Mesothelial cell of epicardium (in vitro differentiated cells): ENCODE measurements at regions not wholly inside any gene's neighbourhood (a gene's known extent, or its start where the extent isn't known, plus 50 kb on each side); places are given as distances from the start of the nearest gene placed in this dataset.

Experiments
- DNase-seq, 2 experiments: peaks; one replicate each; pipeline ENCODE4 v3.0.0; 2021; ENCODE audit warnings: low spot score in 2 of 2; ENCODE audit not compliant: unreplicated experiment in 2 of 2
- H3K27ac Mint-ChIP-seq: 2 replicates; pipeline ENCODE4 v1.8.0; 2021; ENCODE audit warnings: mixed read lengths
- H3K27me3 Mint-ChIP-seq: 2 replicates; pipeline ENCODE4 v1.8.0; 2021; ENCODE audit warnings: low read depth, mixed read lengths
- H3K36me3 Mint-ChIP-seq: 2 replicates; pipeline ENCODE4 v1.8.0; 2021; ENCODE audit warnings: mixed read lengths
- H3K4me1 Mint-ChIP-seq: 2 replicates; pipeline ENCODE4 v1.8.0; 2021; ENCODE audit warnings: mixed read lengths
- H3K4me3 Mint-ChIP-seq: 2 replicates; pipeline ENCODE4 v1.8.0; 2021; ENCODE audit warnings: mild to moderate bottlenecking, moderate library complexity, mixed read lengths
- H3K9me3 Mint-ChIP-seq: 2 replicates; pipeline ENCODE4 v1.8.0; 2021; ENCODE audit warnings: mixed read lengths
- TF ChIP-seq, protein P1 (sequence below): fragments of 200-600 bp; sonication (generic); IDR thresholded peaks from one replicate; pipeline ENCODE4 v1.5.0; 2021; ENCODE audit warnings: antibody characterized with exemption; ENCODE audit not compliant: unreplicated experiment

DNA sequence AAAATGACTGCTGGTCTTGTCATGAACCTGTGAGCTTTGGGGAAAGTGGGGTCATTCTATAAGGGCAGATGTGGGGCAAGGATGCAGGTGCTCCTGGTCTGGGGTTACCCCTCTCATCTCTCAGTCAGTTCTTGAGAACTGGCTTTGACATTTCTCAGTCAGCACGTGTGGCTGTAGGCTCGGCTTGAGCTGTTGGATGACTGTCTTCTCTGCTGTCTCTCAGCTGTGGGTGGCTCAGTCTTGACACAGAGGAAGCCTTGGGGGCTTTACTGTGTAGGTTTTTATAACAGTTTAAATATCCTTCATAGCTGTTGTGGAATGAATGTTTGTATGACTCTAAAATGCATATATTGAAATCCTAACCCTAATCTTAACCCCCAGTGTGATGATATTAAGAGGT, 296.4 kb upstream of the CELF4 start:
- TF ChIP-seq, protein P1, sequence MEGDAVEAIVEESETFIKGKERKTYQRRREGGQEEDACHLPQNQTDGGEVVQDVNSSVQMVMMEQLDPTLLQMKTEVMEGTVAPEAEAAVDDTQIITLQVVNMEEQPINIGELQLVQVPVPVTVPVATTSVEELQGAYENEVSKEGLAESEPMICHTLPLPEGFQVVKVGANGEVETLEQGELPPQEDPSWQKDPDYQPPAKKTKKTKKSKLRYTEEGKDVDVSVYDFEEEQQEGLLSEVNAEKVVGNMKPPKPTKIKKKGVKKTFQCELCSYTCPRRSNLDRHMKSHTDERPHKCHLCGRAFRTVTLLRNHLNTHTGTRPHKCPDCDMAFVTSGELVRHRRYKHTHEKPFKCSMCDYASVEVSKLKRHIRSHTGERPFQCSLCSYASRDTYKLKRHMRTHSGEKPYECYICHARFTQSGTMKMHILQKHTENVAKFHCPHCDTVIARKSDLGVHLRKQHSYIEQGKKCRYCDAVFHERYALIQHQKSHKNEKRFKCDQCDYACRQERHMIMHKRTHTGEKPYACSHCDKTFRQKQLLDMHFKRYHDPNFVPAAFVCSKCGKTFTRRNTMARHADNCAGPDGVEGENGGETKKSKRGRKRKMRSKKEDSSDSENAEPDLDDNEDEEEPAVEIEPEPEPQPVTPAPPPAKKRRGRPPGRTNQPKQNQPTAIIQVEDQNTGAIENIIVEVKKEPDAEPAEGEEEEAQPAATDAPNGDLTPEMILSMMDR = no peak
- Mint-ChIP-seq H3K27me3 (peaks cover 6% of the 10 kb centered on the region), H3K4me3 (no peak overlapping the region), H3K36me3 (no peaks in the 10 kb centered on the region), H3K27ac (no peak overlapping the region), H3K4me1 (no peaks in the 10 kb centered on the region), H3K9me3 (peaks cover 2% of the 10 kb centered on the region)
- DNase-seq = no peak

DNA sequence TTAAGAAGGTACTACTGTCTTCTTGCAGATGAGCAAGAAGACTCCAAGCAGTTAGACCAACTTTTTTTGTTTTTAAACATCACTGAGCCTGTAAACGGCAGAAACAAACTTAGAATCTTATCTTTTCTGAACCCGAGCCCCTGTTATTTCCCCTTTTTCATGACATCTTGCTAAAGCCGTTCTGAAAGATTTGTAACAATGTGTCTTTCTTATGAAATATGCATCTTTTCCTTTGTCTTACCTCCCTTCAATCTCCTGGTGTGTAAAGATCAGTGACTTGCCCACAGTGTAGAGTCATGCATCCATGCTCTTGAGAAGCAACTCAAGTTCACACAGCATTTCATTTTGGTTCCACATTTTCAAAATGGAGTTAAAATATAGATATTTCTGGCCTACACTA, 288.8 kb upstream of the CELF4 start:
- TF ChIP-seq, protein P1 = no peak
- no peak for DNase-seq
- Mint-ChIP-seq H3K4me3 (no peak overlapping the region), H3K27ac (no peak overlapping the region), H3K4me1 (no peaks in the 10 kb centered on the region), H3K36me3 (no peaks in the 10 kb centered on the region), H3K9me3 (peaks cover 21% of the 10 kb centered on the region), H3K27me3 (no peaks in the 10 kb centered on the region)

DNA sequence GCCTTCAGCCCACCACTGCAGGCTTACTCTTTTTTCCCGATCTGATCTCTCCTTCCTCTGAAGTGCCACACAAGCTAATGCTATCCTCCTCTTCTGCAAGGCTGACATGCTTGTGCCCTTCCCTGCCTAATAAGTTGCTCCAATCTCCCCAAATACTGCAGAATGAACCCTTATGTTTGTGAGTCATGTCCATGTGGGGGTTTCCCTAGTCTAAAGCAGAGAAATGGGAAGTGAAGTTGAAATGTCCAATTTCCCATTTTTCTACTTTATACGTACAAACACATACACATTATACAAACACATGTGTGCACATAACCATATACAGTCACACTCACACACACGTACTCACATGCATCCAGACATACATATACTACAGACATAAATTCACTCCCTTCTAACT, 288.1 kb upstream of the CELF4 start:
- H3K27me3 Mint-ChIP-seq = no peaks in the 10 kb centered on the region
- TF ChIP-seq, protein P1 = no peak
- no peaks in the 10 kb centered on the region for H3K36me3 Mint-ChIP-seq
- no peak overlapping the region for H3K27ac Mint-ChIP-seq
- H3K4me1 Mint-ChIP-seq = no peaks in the 10 kb centered on the region
- no peak for DNase-seq
- peaks cover 24% of the 10 kb centered on the region for H3K9me3 Mint-ChIP-seq
- H3K4me3 Mint-ChIP-seq = no peak overlapping the region

GRCh38 chr18:37852464-37852863, 286.9 kb upstream of the CELF4 start:
- H3K4me1 Mint-ChIP-seq = no peaks in the 10 kb centered on the region
- H3K9me3 Mint-ChIP-seq = peaks cover 24% of the 10 kb centered on the region
- TF ChIP-seq, protein P1 = no peak
- H3K27ac Mint-ChIP-seq = no peak overlapping the region
- no peaks in the 10 kb centered on the region for H3K36me3 Mint-ChIP-seq
- no peak overlapping the region for H3K4me3 Mint-ChIP-seq
- DNase-seq = no peak
- H3K27me3 Mint-ChIP-seq = no peaks in the 10 kb centered on the region

DNA sequence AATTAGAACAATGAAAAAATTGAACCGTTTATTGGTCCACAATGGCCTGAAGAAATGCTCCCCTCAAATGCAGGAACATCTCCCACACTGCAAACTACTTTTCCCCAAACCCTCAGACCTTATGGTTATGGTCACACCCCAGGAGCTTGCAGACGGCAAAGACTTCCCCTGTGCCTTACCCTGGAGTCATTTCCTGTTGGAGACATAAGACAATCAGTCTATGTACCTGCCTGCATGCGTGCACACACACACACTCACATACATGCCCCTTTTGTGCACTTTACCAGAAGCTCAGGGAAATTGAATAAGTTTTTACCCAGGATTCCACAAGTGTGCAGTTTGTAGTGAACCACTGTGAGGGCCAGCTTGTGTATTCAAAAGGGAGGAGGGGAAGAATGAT, 281.9 kb upstream of the CELF4 start:
- no peaks in the 10 kb centered on the region for H3K4me1 Mint-ChIP-seq
- no peak overlapping the region for H3K4me3 Mint-ChIP-seq
- peaks cover 3% of the 10 kb centered on the region for H3K9me3 Mint-ChIP-seq
- H3K36me3 Mint-ChIP-seq = no peaks in the 10 kb centered on the region
- no peak overlapping the region for H3K27ac Mint-ChIP-seq
- TF ChIP-seq, protein P1 = no peak
- H3K27me3 Mint-ChIP-seq = no peaks in the 10 kb centered on the region
- DNase-seq = no peak

DNA sequence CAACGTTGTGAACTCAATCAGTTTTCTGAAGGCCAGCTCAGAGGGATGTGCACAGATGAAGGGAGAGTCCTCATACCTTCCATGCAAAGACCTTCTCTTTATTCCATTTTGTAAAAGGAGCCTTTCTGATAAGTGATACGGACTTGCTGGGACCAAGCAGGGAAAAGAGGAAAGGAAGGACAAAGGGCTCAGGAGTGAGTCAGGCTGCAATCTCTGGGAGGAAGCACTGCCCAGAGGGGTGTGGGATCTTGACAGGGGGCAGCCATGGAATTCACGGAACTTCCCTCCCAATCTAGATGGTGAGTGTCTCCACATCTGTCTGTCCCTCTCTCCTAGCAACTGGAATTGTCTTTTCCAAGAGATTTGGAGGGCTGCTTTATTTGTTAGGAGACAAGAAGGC, 281.4 kb upstream of the CELF4 start:
- H3K4me1 Mint-ChIP-seq = no peaks in the 10 kb centered on the region
- TF ChIP-seq, protein P1 = no peak
- no peaks in the 10 kb centered on the region for H3K27me3 Mint-ChIP-seq
- peaks cover 3% of the 10 kb centered on the region for H3K9me3 Mint-ChIP-seq
- H3K27ac Mint-ChIP-seq = no peak overlapping the region
- no peak for DNase-seq
- no peak overlapping the region for H3K4me3 Mint-ChIP-seq
- H3K36me3 Mint-ChIP-seq = no peaks in the 10 kb centered on the region
